ENCODE measurements at regions not wholly inside any gene's neighbourhood (a gene's known extent, or its start where the extent isn't known, plus 50 kb on each side); places are given as distances from the start of the nearest gene placed in this dataset.

GRCh38 chr6:77298283-77298682 is 165.0 kb downstream of the HTR1B start:
- DNase-seq (no peak), ATAC-seq (no peak)
- Histone ChIP-seq H3K27ac (no peak overlapping the region), H3K27me3 (no peaks in the 10 kb centered on the region), H3K4me1 (no peaks in the 10 kb centered on the region), H3K9me3 (no peaks in the 10 kb centered on the region), H3K4me3 (no peak overlapping the region), H3K36me3 (no peaks in the 10 kb centered on the region)
- intact Hi-C loops (cut with DNase I) = no loop called here
- no peak for TF ChIP-seq CTCF (IDR thresholded peaks at IDR 0.05)

- ATAC-seq = peak; percentile 56
- intact Hi-C loops (cut with DNase I) = no loop called here
- no peaks in the 10 kb centered on the region for H3K27me3 ChIP-seq
- no peaks in the 10 kb centered on the region for H3K4me1 ChIP-seq
- H3K27ac ChIP-seq = no peak overlapping the region
- no peaks in the 10 kb centered on the region for H3K9me3 ChIP-seq
- no peak for DNase-seq
- no peak overlapping the region for H3K4me3 ChIP-seq
- no peaks in the 10 kb centered on the region for H3K36me3 ChIP-seq
- no peak for TF ChIP-seq CTCF (IDR thresholded peaks at IDR 0.05)
These were observed 170.4 kb downstream of the HTR1B start for GRCh38 chr6:77292564-77293546.

GRCh38 chr6:77290798-77291197 is 172.5 kb downstream of the HTR1B start:
- Histone ChIP-seq H3K27ac (no peak overlapping the region), H3K4me3 (no peak overlapping the region), H3K27me3 (no peaks in the 10 kb centered on the region), H3K9me3 (no peaks in the 10 kb centered on the region), H3K4me1 (no peaks in the 10 kb centered on the region), H3K36me3 (no peaks in the 10 kb centered on the region)
- no peak for ATAC-seq
- no peak for TF ChIP-seq CTCF (IDR thresholded peaks at IDR 0.05)
- DNase-seq = no peak
- intact Hi-C loops (cut with DNase I) = no loop called here

GRCh38 chr6:77286541-77286940 is 176.8 kb downstream of the HTR1B start:
- TF ChIP-seq CTCF (IDR thresholded peaks at IDR 0.05) = no peak
- no peaks in the 10 kb centered on the region for H3K27me3 ChIP-seq
- no peak overlapping the region for H3K27ac ChIP-seq
- intact Hi-C loops (cut with DNase I) = no loop called here
- no peak for ATAC-seq
- H3K36me3 ChIP-seq = no peaks in the 10 kb centered on the region
- no peak for DNase-seq
- H3K9me3 ChIP-seq = no peaks in the 10 kb centered on the region
- no peaks in the 10 kb centered on the region for H3K4me1 ChIP-seq
- H3K4me3 ChIP-seq = no peak overlapping the region

GRCh38 chr6:77273929-77274328 is 189.4 kb downstream of the HTR1B start:
- Histone ChIP-seq H3K36me3 (no peaks in the 10 kb centered on the region), H3K27ac (no peak overlapping the region), H3K4me3 (no peak overlapping the region), H3K9me3 (no peaks in the 10 kb centered on the region), H3K27me3 (no peaks in the 10 kb centered on the region), H3K4me1 (no peaks in the 10 kb centered on the region)
- DNase-seq (no peak), ATAC-seq (no peak)
- intact Hi-C loops (cut with DNase I) = no loop called here
- TF ChIP-seq CTCF (IDR thresholded peaks at IDR 0.05) = no peak
